ENCODE measurements at regions not wholly inside any gene's neighbourhood (a gene's known extent, or its start where the extent isn't known, plus 50 kb on each side); places are given as distances from the start of the nearest gene placed in this dataset.
"Not testable (repeated sequence)": the region's sequence is repeated elsewhere in the genome, so short reads cannot be mapped to it uniquely, and the experiment has no call there.

DNA sequence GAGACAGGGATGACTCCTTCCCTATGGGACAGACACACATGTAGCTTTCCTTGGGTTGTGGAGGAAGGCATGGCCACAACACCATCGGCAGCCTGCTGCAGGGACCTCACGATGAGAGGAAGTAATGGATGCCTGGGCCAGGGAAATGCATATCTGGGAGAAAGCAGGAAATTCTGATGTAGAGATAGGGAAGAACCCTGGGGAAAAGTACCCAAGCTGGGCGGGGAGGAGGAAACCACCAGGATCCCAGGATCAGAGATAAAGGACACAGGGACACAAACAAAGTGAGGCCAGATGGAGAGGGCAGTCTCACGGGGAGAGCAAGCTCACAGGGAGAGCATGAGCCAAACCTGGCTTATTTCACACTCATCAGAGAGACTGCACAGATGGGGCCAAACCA, 294.7 kb upstream of the TEKT4 start:
- CTCF ChIA-PET; H3K4me1 Mint-ChIP-seq; H3K4me3 Mint-ChIP-seq; POLR2A ChIA-PET; DNase-seq (ENCODE audit: low spot score); H3K27ac Mint-ChIP-seq; ATAC-seq; H3K27me3 Mint-ChIP-seq (ENCODE audit: low read depth): not testable (repeated sequence)
- Mint-ChIP-seq H3K36me3 (peaks cover 40% of the 10 kb centered on the region), H3K9me3 (peaks cover 38% of the 10 kb centered on the region)

GRCh38 chr2:94577160-94577559, 294.1 kb upstream of the TEKT4 start:
- POLR2A ChIA-PET; CTCF ChIA-PET; H3K4me1 Mint-ChIP-seq; H3K4me3 Mint-ChIP-seq; ATAC-seq; H3K27me3 Mint-ChIP-seq (ENCODE audit: low read depth); H3K27ac Mint-ChIP-seq; DNase-seq (ENCODE audit: low spot score): not testable (repeated sequence)
- Mint-ChIP-seq H3K36me3 (peaks cover 42% of the 10 kb centered on the region), H3K9me3 (peaks cover 41% of the 10 kb centered on the region)

GRCh38 chr2:94579221-94579620, 292.0 kb upstream of the TEKT4 start:
- not testable (repeated sequence) for H3K4me1 Mint-ChIP-seq

DNA sequence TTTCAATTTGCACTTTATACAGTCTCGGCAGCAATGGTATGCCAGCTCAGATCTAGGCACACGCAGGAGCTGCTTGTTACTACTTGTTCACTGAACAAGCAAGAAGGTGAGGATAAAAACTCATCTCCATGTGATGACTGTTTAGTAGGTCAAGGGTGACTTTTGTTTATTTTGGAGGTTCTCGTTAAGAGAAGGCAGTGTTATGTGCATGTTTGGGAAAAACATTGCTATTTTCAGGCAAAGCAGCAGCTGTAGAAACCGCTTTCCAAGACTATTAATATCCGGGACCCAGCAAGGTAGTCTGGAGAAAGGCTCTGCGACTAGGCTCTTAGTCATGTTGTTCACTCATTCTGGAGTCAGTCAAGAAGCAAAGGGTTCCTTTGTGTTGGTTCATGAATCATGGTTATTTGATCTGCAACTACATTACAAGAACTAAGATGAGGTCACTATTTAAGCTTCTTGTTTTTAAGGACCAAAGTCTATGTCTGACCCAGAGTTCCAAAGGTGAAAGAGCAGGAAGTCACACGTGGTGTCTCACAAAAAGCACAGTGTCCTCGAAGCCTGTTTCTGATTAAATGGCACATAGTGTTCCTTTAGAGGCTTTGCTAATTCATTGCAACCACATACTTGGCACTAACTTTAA, 288.0 kb upstream of the TEKT4 start:
- POLR2A ChIA-PET; H3K4me1 Mint-ChIP-seq; H3K27ac Mint-ChIP-seq; DNase-seq (ENCODE audit: low spot score); CTCF ChIA-PET; H3K27me3 Mint-ChIP-seq (ENCODE audit: low read depth); ATAC-seq; H3K4me3 Mint-ChIP-seq: not testable (repeated sequence)
- Mint-ChIP-seq H3K36me3 (peaks cover 28% of the 10 kb centered on the region), H3K9me3 (peaks cover 31% of the 10 kb centered on the region)

More at GRCh38 chr2:94579221-94579620, 292.0 kb upstream of the TEKT4 start:
- POLR2A ChIA-PET; H3K27ac Mint-ChIP-seq; ATAC-seq; CTCF ChIA-PET; DNase-seq (ENCODE audit: low spot score); H3K4me3 Mint-ChIP-seq; H3K27me3 Mint-ChIP-seq (ENCODE audit: low read depth): not testable (repeated sequence)
- Mint-ChIP-seq H3K36me3 (peaks cover 44% of the 10 kb centered on the region), H3K9me3 (peaks cover 49% of the 10 kb centered on the region)

DNA sequence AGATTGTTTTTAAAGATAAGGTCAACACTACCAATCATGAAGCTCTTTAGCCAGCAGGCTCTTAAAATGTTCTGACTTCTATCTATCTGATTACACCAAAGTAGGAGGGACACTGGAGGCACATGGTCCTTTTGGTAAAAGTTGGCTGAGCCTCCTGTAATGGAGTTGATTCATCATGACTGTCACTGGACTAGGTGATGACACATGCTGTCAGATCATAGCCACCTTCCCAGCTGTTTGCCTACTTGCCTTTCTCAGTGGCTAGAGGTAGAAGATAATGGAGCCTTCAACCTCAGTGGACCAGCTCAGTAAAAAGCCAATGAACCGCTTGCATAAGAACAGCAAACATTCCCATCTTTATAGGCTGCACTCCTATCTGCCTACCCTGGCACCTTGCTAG, 286.7 kb upstream of the TEKT4 start:
- H3K4me1 Mint-ChIP-seq; H3K4me3 Mint-ChIP-seq; ATAC-seq; DNase-seq (ENCODE audit: low spot score); H3K27ac Mint-ChIP-seq; H3K27me3 Mint-ChIP-seq (ENCODE audit: low read depth); POLR2A ChIA-PET; CTCF ChIA-PET: not testable (repeated sequence)
- H3K9me3 Mint-ChIP-seq, result peaks cover 31% of the 10 kb centered on the region
- peaks cover 27% of the 10 kb centered on the region for H3K36me3 Mint-ChIP-seq

GRCh38 chr2:94586032-94586982, 284.9 kb upstream of the TEKT4 start:
- DNase-seq (ENCODE audit: low spot score); ATAC-seq; H3K4me1 Mint-ChIP-seq; H3K27me3 Mint-ChIP-seq (ENCODE audit: low read depth); H3K4me3 Mint-ChIP-seq; CTCF ChIA-PET; POLR2A ChIA-PET; H3K27ac Mint-ChIP-seq: not testable (repeated sequence)
- Mint-ChIP-seq H3K36me3 (peaks cover 25% of the 10 kb centered on the region), H3K9me3 (peaks cover 29% of the 10 kb centered on the region)

- H3K27me3 Mint-ChIP-seq (ENCODE audit: low read depth); H3K27ac Mint-ChIP-seq; ATAC-seq; POLR2A ChIA-PET; H3K4me1 Mint-ChIP-seq; CTCF ChIA-PET; DNase-seq (ENCODE audit: low spot score); H3K4me3 Mint-ChIP-seq: not testable (repeated sequence)
- Mint-ChIP-seq H3K36me3 (peaks cover 31% of the 10 kb centered on the region), H3K9me3 (peaks cover 35% of the 10 kb centered on the region)
These were observed 284.2 kb upstream of the TEKT4 start for GRCh38 chr2:94587042-94587441.

DNA sequence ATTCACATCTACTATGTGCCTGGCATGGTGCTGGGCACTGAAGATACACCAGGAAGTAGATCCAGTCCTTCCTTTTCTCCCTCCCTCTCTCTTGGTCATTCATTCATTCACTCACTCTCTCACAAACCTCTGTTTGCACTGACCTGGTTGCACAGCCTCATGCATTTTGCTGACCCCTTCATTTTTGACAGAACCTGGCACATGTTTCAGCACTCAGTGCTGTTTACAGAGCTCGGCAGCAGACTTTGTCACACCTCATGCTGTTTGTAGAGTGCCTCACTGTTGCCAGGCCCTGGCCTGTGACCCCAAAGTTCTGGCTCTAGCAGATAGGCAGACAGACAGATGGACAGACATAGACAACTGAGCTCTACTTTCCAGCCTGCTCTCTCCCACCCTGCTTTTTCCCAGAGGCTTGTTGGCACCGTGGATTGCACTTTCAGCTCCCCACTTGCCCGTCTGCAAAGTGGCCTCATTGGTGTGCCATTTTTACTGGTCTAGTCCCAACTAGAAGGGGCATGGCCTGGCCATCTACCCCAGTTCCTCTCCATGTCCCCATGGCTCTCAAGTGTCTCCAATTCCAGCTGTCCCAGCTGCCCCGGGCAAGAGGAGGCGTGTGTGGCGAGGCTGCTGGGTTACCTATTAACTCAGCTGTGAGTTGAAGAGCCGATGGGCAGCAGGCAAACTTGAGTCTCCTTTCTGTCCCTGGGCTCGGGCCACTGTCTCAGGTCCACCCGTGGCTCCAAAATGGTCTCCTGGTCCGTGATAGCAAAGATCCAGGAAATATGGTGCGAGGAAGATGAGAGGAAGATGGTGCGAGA, 277.0 kb upstream of the TEKT4 start:
- H3K27ac Mint-ChIP-seq; DNase-seq (ENCODE audit: low spot score); CTCF ChIA-PET; POLR2A ChIA-PET; H3K4me1 Mint-ChIP-seq; ATAC-seq; H3K4me3 Mint-ChIP-seq: not testable (repeated sequence)
- peaks cover 54% of the 10 kb centered on the region for H3K36me3 Mint-ChIP-seq
- peaks cover 57% of the 10 kb centered on the region for H3K9me3 Mint-ChIP-seq
- H3K27me3 Mint-ChIP-seq (ENCODE audit: low read depth), result peaks cover 12% of the 10 kb centered on the region

DNA sequence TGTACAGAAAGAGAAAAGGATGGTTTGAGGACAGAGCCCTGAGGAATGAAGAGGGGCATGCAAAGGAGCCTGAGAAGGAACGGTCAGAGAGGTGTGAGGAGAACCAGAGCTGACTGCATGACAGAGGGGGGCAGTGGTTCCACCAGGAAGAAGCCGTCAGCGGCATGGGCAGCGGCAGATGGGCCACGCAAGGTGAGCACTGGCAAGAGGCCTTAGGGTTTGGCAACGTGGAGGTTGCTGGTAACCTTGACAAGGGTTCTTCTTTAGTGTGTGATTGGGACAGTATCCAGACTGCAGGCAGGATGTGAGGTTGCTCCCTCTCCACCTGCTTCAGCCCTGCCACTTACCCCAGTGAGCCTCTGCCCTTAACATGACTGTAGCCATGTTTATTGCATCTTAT, 275.3 kb upstream of the TEKT4 start:
- CTCF ChIA-PET; H3K4me3 Mint-ChIP-seq; DNase-seq (ENCODE audit: low spot score); H3K27ac Mint-ChIP-seq; ATAC-seq; H3K4me1 Mint-ChIP-seq; POLR2A ChIA-PET: not testable (repeated sequence)
- H3K36me3 Mint-ChIP-seq, result peaks cover 60% of the 10 kb centered on the region
- H3K9me3 Mint-ChIP-seq, result peaks cover 59% of the 10 kb centered on the region
- peaks cover 12% of the 10 kb centered on the region for H3K27me3 Mint-ChIP-seq (ENCODE audit: low read depth)

DNA sequence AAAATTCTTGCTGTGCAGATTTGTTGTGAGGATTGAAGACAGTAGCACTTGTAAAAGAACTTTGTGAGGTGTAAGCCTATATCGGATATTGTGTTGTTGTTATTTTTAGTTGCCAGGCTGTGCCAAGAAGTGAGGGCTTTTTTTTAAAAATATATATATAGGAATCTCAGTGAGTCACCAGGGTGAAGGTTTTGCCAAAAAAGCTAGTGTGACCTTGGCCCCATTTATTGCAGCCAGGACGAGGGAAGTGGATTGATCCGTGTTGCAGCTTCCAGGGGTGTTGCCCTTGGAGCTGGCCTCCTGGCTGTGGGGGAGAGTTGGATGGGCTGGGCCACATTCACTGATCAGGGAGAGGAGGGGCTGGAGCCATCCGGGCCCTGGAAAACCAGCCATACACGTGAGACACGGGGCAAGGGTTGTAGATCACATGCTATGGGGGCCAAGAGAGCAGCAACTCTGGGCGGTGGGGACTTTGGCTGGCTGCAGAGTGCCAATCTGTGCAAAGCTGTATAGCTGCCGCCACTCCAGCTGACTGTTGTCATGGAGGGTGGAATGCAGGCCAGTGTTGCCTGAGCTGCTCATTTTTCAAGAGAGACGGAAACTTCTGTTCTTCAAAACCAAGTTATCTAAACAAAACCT, 273.0 kb upstream of the TEKT4 start:
- POLR2A ChIA-PET; ATAC-seq; CTCF ChIA-PET; H3K27ac Mint-ChIP-seq; H3K4me1 Mint-ChIP-seq; H3K4me3 Mint-ChIP-seq; DNase-seq (ENCODE audit: low spot score): not testable (repeated sequence)
- Mint-ChIP-seq H3K9me3 (peaks cover 57% of the 10 kb centered on the region), H3K36me3 (peaks cover 61% of the 10 kb centered on the region), H3K27me3 (ENCODE audit: low read depth) (peaks cover 13% of the 10 kb centered on the region)

DNA sequence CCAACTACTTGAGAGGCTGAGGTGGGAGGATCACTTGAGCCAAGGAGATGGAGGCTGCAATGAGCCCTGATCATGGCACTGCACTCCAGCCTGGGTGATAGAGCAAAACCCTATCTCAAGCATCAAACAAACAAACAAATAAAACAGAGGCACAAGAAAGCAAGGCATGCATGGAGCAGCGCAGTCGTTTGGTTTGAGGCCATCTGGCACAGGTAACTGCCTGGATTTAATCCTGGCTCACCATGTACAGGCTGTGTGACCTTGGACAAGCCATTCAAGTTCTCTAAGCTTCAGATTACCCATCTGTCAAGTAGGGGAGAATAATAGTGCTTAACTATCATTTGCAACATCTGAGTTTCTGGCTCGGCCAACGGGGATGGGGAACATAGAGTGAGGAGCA, 270.3 kb upstream of the TEKT4 start:
- peaks cover 54% of the 10 kb centered on the region for H3K9me3 Mint-ChIP-seq
- CTCF ChIA-PET; DNase-seq (ENCODE audit: low spot score); POLR2A ChIA-PET; ATAC-seq; H3K27ac Mint-ChIP-seq; H3K4me3 Mint-ChIP-seq; H3K4me1 Mint-ChIP-seq: not testable (repeated sequence)
- H3K27me3 Mint-ChIP-seq (ENCODE audit: low read depth), result peaks cover 13% of the 10 kb centered on the region
- H3K36me3 Mint-ChIP-seq, result peaks cover 61% of the 10 kb centered on the region

Data from WTC11 (cell line).